NCI-H226 (cell line): ENCODE measurements at regions not wholly inside any gene's neighbourhood (a gene's known extent, or its start where the extent isn't known, plus 50 kb on each side); places are given as distances from the start of the nearest gene placed in this dataset.

ENCODE experiments used
- DNase-seq: peaks from one replicate; pipeline ENCODE4 v3.0.0-alpha.2; 2015

GRCh38 chr9:87338088-87338989 lies 159.3 kb upstream of the DAPK1 start:
- no peak for DNase-seq

GRCh38 chr9:87340391-87340790 lies 157.3 kb upstream of the DAPK1 start:
- DNase-seq, result no peak

- peak; percentile 82 for DNase-seq
Measured at GRCh38 chr9:87342743-87343142, 154.9 kb upstream of the DAPK1 start.

DNA sequence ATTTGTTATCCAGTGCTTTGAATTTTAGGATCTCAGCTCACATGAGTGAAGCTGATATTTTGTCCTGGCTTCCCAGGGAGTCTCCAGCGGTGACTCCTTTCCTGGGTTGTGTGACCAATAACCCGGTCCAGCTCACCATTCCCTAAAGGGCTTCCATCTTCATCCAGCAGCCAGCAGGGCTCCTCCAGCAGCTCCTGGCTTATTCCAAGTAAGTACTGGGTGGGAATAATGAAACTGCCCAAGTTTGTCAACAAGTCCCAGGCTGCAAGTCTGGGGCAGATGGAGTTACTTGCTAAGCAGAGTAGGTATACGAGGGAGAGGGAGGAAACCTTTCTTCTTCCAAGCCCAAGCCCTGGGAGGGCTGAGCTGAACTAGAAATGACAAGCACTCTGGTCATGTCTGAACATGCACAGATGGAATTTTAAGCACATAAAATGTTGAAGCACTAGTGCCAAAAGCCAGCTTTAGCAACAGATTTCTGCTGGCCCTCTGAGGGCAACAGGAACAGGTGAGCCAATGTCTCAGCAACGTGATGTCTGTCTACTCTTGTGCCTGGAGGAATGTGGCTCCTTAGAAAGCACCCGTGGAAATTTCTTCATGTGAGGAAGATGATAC lies 153.7 kb upstream of the DAPK1 start:
- DNase-seq, result no peak

GRCh38 chr9:87346061-87346665 lies 151.5 kb upstream of the DAPK1 start:
- DNase-seq, result no peak

DNA sequence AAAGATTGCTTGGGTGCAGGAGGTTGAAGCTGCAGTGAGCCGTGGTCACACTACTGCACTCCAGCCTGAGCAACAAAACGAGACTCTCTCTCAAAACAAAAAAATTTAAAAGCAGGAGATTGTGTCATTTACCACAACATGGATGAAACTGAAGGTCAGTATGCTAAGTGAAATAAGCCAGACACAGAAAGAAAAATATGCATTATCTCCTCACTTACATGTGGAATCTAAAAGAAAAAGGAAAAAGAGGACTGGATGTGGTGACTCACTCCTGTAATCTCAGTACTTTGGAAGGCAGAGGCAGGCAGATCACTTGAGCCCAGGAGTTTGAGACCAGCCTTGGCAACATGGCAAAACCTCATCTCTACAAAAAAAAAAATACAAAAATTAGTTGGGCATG lies 146.8 kb upstream of the DAPK1 start:
- peak; percentile 74 for DNase-seq

GRCh38 chr9:87353301-87353700 lies 144.4 kb upstream of the DAPK1 start:
- DNase-seq, result no peak

DNA sequence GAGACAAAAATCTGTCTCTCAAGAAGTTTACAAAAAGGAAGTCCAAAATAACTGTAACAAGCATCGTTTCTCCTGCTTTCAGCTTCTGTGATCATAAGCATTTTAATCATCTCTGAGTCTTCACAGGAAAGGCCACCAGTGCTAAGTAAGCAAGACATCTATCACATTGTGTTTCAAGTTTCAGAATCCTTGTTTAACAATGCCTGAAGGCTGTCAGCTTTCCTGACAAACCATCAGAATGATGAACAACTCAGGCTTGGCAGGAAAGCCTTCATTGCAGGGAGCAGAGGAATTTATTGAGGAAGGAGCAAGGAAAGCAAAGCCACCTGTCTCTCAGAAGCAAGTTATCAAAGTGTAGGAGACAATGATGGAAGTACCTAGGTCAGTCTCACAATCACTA lies 143.5 kb upstream of the DAPK1 start:
- peak; percentile 55 for DNase-seq

DNA sequence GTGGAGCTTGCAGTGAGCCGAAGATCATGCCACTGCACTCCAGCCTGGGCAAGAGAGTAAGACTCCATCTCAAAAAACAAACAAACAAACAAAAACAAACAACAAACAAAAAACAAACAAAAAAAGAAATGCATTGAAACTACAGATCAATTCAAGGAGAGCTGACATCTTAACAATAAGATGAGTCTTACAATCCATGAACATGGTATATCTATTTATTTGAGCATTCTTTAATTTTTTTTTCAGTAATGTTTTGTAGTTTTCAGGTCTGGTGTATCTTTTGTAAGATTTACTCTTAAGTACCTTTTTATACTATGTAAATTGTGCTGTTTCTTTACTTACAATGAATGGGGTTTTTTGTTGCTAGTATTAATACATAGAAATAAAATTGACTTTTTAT lies 140.1 kb upstream of the DAPK1 start:
- DNase-seq, result no peak

GRCh38 chr9:87359264-87359663 lies 138.4 kb upstream of the DAPK1 start:
- no peak for DNase-seq

DNA sequence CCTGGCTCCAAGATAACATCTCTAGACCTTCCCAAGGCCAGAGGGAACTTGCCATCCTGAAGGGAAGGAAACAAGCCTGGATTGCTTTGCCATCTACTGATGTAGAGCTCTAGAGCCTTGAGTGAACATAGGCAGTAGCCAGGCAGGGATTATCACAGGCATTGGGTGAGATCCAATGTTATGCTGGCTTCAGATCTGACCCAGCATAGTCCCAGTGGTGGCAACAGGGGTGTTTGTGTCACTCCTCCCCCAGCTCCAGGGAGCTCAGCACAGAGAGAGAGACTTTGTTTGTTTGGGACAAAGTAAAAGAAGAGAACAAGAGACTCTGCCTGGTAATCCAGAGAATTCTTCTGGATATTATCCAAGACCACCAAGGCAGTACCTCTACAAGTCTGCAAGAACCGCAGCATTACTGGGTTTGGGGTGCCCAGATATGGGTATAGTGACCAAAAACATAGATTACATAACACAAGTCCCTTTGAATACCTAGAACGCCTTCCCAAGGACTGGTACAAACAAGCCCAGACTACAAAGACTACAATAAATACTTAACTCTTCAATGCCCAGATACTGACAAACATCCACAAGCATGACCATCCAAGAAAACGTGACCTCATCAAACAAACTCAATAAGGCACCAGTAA lies 137.6 kb upstream of the DAPK1 start:
- no peak for DNase-seq

DNA sequence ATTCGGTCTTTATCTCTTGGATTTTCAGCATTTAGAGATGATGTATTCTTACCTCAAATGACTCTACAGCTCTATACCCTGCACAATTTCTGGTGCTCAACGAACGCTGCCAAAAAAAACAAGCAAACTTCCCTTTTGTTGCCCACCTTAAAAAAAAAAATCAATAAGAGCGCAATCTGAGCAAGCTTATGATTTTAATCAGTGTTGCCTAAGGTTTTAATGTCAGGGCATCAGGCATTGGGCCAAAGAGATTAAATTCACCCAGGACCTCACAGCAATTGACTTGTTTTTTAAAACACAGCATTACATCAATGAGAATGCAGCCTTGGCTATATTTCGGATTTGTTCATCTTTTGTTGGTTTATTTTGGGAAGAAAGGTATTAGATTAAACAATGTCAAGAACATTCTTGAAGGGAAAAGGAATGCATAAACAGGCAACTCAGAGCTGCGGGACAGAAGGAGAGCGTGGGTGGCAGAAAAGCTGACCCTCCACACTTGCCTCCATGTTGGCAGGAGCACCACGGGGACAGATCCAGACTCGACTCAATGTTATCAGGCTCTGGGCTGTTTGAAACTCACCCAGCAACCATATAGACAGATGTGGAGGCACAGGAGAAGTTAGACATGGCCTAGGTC lies 127.5 kb upstream of the DAPK1 start:
- DNase-seq, result no peak

DNA sequence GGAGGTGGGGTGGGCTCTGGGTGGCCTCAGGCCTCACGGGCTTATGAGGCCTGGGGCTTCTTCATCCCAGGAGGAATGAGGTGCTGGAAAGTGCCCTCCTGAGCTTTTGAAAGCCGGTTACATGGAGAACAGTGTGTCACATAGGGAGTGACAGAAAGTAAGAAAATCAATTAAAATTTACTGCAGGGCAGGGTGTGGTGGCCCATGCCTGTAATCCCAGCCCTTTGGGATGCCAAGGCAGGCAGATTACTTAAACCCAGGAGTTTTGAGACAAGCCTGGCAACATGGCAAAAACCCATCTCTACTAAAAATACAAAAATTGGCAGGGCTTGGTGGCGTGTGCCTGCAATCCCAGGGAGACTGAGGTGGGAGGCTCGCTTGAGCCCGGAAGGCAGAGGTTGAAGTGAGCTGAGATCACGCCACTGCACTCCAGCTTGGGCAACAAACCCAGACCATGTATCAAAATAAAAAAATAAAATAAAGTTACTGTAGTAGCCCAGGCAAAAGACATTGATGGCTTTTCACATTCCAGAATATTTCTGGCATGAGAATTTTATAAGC lies 125.8 kb upstream of the DAPK1 start:
- DNase-seq, result no peak

- peak; percentile 97 for DNase-seq
Measured at GRCh38 chr9:87372356-87372851, 125.3 kb upstream of the DAPK1 start.

GRCh38 chr9:87374023-87374919 lies 123.4 kb upstream of the DAPK1 start:
- DNase-seq, result peak; percentile 83

GRCh38 chr9:87375397-87376073 lies 122.1 kb upstream of the DAPK1 start:
- DNase-seq, result peak; percentile 89

DNA sequence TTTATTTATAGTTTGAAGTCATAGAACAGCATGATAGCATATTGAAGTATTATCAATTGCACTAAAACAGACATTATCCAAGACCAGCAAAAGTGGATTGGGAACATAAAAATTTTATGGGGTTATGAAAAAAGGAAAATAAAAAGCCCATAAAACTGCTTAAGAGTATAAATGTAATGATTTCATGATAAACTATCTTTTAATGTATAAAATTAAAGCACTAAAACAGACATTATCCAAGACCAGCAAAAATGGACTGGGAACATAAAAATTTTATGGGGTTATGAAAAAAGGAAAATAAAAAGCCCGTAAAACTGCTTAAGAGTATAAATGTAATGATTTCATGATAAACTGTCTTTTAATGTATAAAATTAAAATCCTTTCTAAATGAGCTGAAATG lies 119.0 kb upstream of the DAPK1 start:
- DNase-seq, result no peak

GRCh38 chr9:87379300-87379699 lies 118.4 kb upstream of the DAPK1 start:
- no peak for DNase-seq

DNA sequence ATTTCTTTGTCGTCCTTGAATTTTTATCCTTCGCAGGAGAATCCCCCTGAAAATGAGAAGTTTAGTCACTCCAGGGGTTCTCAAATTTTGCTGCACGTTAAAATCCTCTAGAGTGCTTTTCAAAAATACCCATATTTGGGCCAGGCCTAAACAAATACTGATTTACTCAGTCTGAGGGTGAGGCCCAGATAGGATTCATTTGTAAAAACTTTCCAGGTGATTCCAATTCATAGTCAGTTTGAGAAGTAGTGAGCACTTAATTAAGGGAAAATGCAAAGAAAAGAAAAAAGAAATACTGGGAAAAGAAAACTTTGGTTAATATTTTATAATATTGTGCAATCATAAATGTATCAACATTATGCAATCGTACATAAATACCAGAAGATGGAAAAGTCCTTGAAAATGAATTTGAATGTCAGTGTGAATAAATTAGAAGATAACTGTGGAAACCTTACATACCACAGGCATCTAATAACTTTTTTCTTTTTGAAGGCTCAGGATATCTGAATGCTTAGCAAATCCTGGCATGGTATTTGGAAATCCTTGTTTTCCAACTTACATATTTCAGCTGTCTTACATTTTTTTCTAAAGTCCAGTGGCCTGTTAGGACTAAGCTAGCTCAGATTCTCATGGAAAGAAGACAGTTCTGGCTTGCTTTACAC lies 116.5 kb upstream of the DAPK1 start:
- peak; percentile 90 for DNase-seq

DNA sequence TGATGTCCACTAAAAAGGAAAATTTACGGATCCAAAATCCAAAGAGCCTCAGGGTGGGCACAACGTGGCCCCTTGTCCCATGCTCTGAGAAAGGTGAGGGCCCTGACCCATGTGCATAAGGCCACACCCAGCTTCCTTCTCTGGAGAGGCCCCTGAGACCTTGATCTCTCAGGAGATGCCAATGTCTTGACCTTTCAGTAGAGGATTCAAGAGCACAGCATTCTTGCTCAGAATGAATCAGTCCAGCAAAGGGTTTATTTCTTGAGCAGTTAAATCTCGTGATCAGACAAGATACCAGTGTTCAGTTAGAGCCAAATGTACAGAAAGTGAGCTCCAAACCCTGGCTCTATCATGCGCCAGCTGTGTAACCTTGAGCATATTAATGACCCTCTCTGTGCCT lies 115.9 kb upstream of the DAPK1 start:
- peak; percentile 42 for DNase-seq
